ENCODE measurements at regions not wholly inside any gene's neighbourhood (a gene's known extent, or its start where the extent isn't known, plus 50 kb on each side); places are given as distances from the start of the nearest gene placed in this dataset.

DNA sequence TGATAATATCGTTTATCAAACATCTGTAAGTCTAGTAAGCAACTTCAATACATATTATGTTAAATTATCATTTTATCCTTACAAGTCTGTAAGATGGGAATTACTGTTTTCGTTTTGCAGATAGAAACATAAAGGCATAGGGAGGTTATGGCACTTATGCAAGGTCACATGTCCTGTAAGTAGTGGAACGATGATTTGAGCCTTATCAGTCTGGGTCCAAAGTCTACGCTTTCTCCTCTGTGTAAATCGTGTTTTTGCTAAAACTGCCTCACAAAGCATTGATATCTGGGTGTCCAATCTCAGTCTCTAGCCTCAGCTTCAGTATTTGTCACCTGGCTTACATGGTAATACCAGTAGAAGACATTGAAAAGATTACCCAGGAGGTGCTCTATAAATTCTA, 174.9 kb upstream of the RASSF8 start:
- no peak for TF ChIP-seq TAF1 (IDR thresholded peaks at IDR 0.05; ENCODE audit: borderline replicate concordance, insufficient read depth, low read length)
- no peak for TF ChIP-seq POLR2AphosphoS5 (IDR thresholded peaks at IDR 0.05; ENCODE audit: low read depth, low read length)
- TF ChIP-seq SIN3A (IDR thresholded peaks at IDR 0.05; ENCODE audit: borderline replicate concordance, insufficient read depth, low read length), result no peak
- TF ChIP-seq, protein P1, sequence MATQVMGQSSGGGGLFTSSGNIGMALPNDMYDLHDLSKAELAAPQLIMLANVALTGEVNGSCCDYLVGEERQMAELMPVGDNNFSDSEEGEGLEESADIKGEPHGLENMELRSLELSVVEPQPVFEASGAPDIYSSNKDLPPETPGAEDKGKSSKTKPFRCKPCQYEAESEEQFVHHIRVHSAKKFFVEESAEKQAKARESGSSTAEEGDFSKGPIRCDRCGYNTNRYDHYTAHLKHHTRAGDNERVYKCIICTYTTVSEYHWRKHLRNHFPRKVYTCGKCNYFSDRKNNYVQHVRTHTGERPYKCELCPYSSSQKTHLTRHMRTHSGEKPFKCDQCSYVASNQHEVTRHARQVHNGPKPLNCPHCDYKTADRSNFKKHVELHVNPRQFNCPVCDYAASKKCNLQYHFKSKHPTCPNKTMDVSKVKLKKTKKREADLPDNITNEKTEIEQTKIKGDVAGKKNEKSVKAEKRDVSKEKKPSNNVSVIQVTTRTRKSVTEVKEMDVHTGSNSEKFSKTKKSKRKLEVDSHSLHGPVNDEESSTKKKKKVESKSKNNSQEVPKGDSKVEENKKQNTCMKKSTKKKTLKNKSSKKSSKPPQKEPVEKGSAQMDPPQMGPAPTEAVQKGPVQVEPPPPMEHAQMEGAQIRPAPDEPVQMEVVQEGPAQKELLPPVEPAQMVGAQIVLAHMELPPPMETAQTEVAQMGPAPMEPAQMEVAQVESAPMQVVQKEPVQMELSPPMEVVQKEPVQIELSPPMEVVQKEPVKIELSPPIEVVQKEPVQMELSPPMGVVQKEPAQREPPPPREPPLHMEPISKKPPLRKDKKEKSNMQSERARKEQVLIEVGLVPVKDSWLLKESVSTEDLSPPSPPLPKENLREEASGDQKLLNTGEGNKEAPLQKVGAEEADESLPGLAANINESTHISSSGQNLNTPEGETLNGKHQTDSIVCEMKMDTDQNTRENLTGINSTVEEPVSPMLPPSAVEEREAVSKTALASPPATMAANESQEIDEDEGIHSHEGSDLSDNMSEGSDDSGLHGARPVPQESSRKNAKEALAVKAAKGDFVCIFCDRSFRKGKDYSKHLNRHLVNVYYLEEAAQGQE (IDR thresholded peaks at IDR 0.05; ENCODE audit: insufficient read depth in 1 of 2, low read depth in 2 of 2, low read length in 2 of 2), result no peak
- no peak for TF ChIP-seq FOXP2 (optimal IDR thresholded peaks at IDR 0.05; ENCODE audit: borderline replicate concordance, extremely low read depth, extremely low read length, insufficient read depth)

DNA sequence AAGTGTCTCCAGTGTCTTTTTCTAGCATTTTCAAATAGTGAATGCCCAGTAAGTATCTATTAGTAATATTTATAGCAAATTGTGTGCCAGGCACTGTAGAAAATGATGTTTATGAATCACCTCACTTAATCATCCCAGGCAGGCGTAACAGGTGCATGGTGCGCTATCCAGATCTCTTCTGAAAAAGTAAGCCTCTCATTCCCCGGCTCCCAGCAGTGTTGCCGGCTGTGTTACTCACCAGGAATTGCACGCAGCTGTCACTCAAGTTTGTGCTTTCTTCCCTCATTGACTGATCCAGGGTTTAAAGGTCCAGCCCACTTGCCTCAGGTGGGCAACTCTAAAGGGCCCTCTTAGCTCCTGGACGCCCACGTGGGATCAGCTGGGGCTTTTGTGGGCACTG, 173.8 kb upstream of the RASSF8 start:
- TF ChIP-seq FOXP2 (optimal IDR thresholded peaks at IDR 0.05; ENCODE audit: borderline replicate concordance, extremely low read depth, extremely low read length, insufficient read depth) (no peak), SIN3A (IDR thresholded peaks at IDR 0.05; ENCODE audit: borderline replicate concordance, insufficient read depth, low read length) (no peak), POLR2AphosphoS5 (IDR thresholded peaks at IDR 0.05; ENCODE audit: low read depth, low read length) (no peak), TAF1 (IDR thresholded peaks at IDR 0.05; ENCODE audit: borderline replicate concordance, insufficient read depth, low read length) (no peak)
- TF ChIP-seq, protein P1 (IDR thresholded peaks at IDR 0.05; ENCODE audit: insufficient read depth in 1 of 2, low read depth in 2 of 2, low read length in 2 of 2), result no peak

- TF ChIP-seq FOXP2 (optimal IDR thresholded peaks at IDR 0.05; ENCODE audit: borderline replicate concordance, extremely low read depth, extremely low read length, insufficient read depth), result no peak
Observed at GRCh38 chr12:25785134-25785533, 173.3 kb upstream of the RASSF8 start.

DNA sequence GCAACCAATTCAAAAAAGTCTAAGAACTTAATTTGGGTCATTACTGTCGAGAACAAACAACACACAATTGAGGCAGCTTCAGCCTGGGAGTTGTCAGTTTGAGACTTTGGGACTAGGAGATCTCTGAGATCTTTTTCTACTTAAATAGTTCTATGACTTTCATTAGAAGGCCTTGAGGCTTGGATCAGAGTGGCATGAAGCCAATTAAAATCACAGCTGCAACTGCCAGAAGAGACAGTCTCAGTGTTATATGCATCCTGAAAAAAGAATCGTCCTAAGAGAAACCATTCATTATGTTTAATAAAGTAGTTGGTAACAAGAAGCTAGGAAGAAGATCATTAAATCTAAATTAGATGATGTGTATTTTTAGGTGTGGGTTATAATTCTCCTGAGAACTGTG, 170.8 kb upstream of the RASSF8 start:
- TF ChIP-seq, protein P1 (IDR thresholded peaks at IDR 0.05; ENCODE audit: insufficient read depth in 1 of 2, low read depth in 2 of 2, low read length in 2 of 2), result no peak
- TF ChIP-seq SIN3A (IDR thresholded peaks at IDR 0.05; ENCODE audit: borderline replicate concordance, insufficient read depth, low read length) (no peak), FOXP2 (optimal IDR thresholded peaks at IDR 0.05; ENCODE audit: borderline replicate concordance, extremely low read depth, extremely low read length, insufficient read depth) (no peak), TAF1 (IDR thresholded peaks at IDR 0.05; ENCODE audit: borderline replicate concordance, insufficient read depth, low read length) (no peak), POLR2AphosphoS5 (IDR thresholded peaks at IDR 0.05; ENCODE audit: low read depth, low read length) (no peak)

- TF ChIP-seq, protein P1 (IDR thresholded peaks at IDR 0.05; ENCODE audit: insufficient read depth in 1 of 2, low read depth in 2 of 2, low read length in 2 of 2), result no peak
- no peak for TF ChIP-seq FOXP2 (optimal IDR thresholded peaks at IDR 0.05; ENCODE audit: borderline replicate concordance, extremely low read depth, extremely low read length, insufficient read depth)
Observed at GRCh38 chr12:25788707-25789442, 169.6 kb upstream of the RASSF8 start.
